H1 (cell line): ENCODE measurements at regions not wholly inside any gene's neighbourhood (a gene's known extent, or its start where the extent isn't known, plus 50 kb on each side); places are given as distances from the start of the nearest gene placed in this dataset.
"Not testable (repeated sequence)": the region's sequence is repeated elsewhere in the genome, so short reads cannot be mapped to it uniquely, and the experiment has no call there.

ENCODE experiments used
- CTCF ChIA-PET: fragments of 300-600 bp; sonication (Branson Sonifier 250); formaldehyde crosslinking; loops from one replicate; lab custom pipeline; 2021; ENCODE audit not compliant: partially characterized antibody; lab: Charles Lee
- POLR2A ChIA-PET: fragments of 300-600 bp; sonication (Branson Sonifier 250); formaldehyde crosslinking; loops from one replicate; lab custom pipeline; 2021; ENCODE audit warnings: inconsistent platforms; ENCODE audit not compliant: partially characterized antibody; lab: Charles Lee
- DNase-seq, 2 experiments: peaks; one replicate each; pipeline versions ENCODE4 v3.0.0 to v3.0.0-alpha.2; 2010 to 2022; ENCODE audit warnings: low spot score in 2 of 2, low read depth in 1 of 2, mixed read lengths in 1 of 2
- FAIRE-seq: peaks from 2 replicates; lab custom pipeline; 2011; peaks lifted over from hg19 to GRCh38; lab: Jason Lieb, UNC
- H2AFZ ChIP-seq: 2 replicates; pipeline ENCODE4 v1.8.1; 2012; ENCODE audit warnings: low read length, inconsistent platforms
- H2AK5ac ChIP-seq: 2 replicates; pipeline ENCODE4 v1.6.1; 2013; ENCODE audit warnings: low read depth, low read length
- H2BK120ac ChIP-seq: replicated peaks from 2 replicates; pipeline ENCODE3; 2013; ENCODE audit warnings: low read depth, low read length, inconsistent platforms
- H2BK12ac ChIP-seq: 2 replicates; pipeline ENCODE4 v1.6.1; 2013; ENCODE audit warnings: low read depth, low read length
- H2BK15ac ChIP-seq: 2 replicates; pipeline ENCODE4 v1.6.1; 2013; ENCODE audit warnings: low read length
- H2BK20ac ChIP-seq: 2 replicates; pipeline ENCODE4 v1.6.1; 2013; ENCODE audit warnings: low read length
- H2BK5ac ChIP-seq: 2 replicates; pipeline ENCODE4 v1.6.1; 2013; ENCODE audit warnings: low read depth, low read length
- H3K14ac ChIP-seq: 2 replicates; pipeline ENCODE4 v1.6.1; 2013; ENCODE audit warnings: inconsistent platforms; ENCODE audit not compliant: insufficient read length
- H3K18ac ChIP-seq: 2 replicates; pipeline ENCODE4 v1.6.1; 2013; ENCODE audit warnings: low read length; ENCODE audit errors: extremely low read depth
- H3K23ac ChIP-seq: 2 replicates; pipeline ENCODE4 v1.6.1; 2013; ENCODE audit warnings: inconsistent platforms; ENCODE audit not compliant: insufficient read length
- H3K23me2 ChIP-seq: 2 replicates; pipeline ENCODE4 v1.6.1; 2013; ENCODE audit warnings: low read depth, low read length
- H3K27ac ChIP-seq: 2 replicates; pipeline ENCODE4 v1.6.1; 2011; ENCODE audit warnings: low read depth, low read length, inconsistent platforms
- H3K27me3 ChIP-seq, 4 experiments: replicated peaks in 1 of 4; 1 replicate in 1 of 4; 2 replicates in 3 of 4; pipeline versions ENCODE4 v1.6.1 to v1.8.1; 2011 to 2013; ENCODE audit warnings: low read length in 3 of 4, mild to moderate bottlenecking in 3 of 4, inconsistent platforms in 2 of 4, mixed read lengths in 2 of 4, moderate library complexity in 1 of 4; ENCODE audit not compliant: control insufficient read depth in 3 of 4, insufficient read depth in 3 of 4; ENCODE audit errors: extremely low read depth in 1 of 4
- H3K36me3 ChIP-seq, 4 experiments: 2 replicates each; pipeline versions ENCODE4 v1.6.1 to v1.8.1; 2011 to 2013; ENCODE audit warnings: mild to moderate bottlenecking in 4 of 4, low read length in 3 of 4, moderate library complexity in 2 of 4, control low read depth in 1 of 4, inconsistent platforms in 1 of 4; ENCODE audit not compliant: insufficient read depth in 4 of 4, control insufficient read depth in 2 of 4
- H3K4ac ChIP-seq: replicated peaks from 2 replicates; pipeline ENCODE3; 2013; ENCODE audit warnings: low read length, low read depth, mixed read lengths, inconsistent platforms; ENCODE audit not compliant: insufficient read length
- H3K4me1 ChIP-seq, 4 experiments: replicated peaks in 1 of 4; 1 replicate in 1 of 4; 2 replicates in 3 of 4; pipeline versions ENCODE4 v1.6.1 to v1.8.1; 2011 to 2013; ENCODE audit warnings: low read length in 3 of 4, inconsistent platforms in 2 of 4, mixed read lengths in 1 of 4; ENCODE audit not compliant: insufficient read depth in 4 of 4, control insufficient read depth in 3 of 4
- H3K4me2 ChIP-seq, 2 experiments: 2 replicates each; pipeline versions ENCODE4 v1.6.1 to v1.8.1; 2011 to 2013; ENCODE audit warnings: low read depth in 2 of 2, low read length in 2 of 2, control low read depth in 1 of 2, inconsistent platforms in 1 of 2, mild to moderate bottlenecking in 1 of 2; ENCODE audit not compliant: insufficient read depth in 1 of 2
- H3K4me3 ChIP-seq, 4 experiments: fragments of 200-600, 300-600 bp in 1 of 4; sonication (generic), shearing (Covaris generic), sonication (Bioruptor Twin) in 1 of 4; 2 replicates each; pipeline versions ENCODE4 v1.5.1 to v1.8.1; 2011 to 2016; ENCODE audit warnings: low read length in 4 of 4, low read depth in 3 of 4, control low read depth in 2 of 4, inconsistent platforms in 2 of 4, mild to moderate bottlenecking in 2 of 4, mixed read lengths in 1 of 4, moderate library complexity in 1 of 4; ENCODE audit not compliant: insufficient read depth in 2 of 4; ENCODE audit errors: extremely low read depth in 1 of 4
- H3K56ac ChIP-seq: replicated peaks from 2 replicates; pipeline ENCODE3; 2013; ENCODE audit warnings: low read depth, mild to moderate bottlenecking, mixed read lengths, low read length, inconsistent platforms; ENCODE audit not compliant: insufficient read length
- H3K79me1 ChIP-seq: 2 replicates; pipeline ENCODE4 v1.6.1; 2013; ENCODE audit warnings: low read depth, low read length, control low read depth
- H3K79me2 ChIP-seq, 2 experiments: 2 replicates each; pipeline versions ENCODE4 v1.6.1 to v1.8.1; 2012 to 2013; ENCODE audit warnings: low read length in 2 of 2, mild to moderate bottlenecking in 2 of 2, inconsistent platforms in 1 of 2; ENCODE audit not compliant: insufficient read depth in 2 of 2, control insufficient read depth in 1 of 2
- H3K9ac ChIP-seq, 4 experiments: replicated peaks in 1 of 4; 1 replicate in 1 of 4; 2 replicates in 3 of 4; pipeline versions ENCODE4 v1.6.1 to v1.8.1; 2011 to 2013; ENCODE audit warnings: low read depth in 3 of 4, low read length in 3 of 4, control low read depth in 2 of 4, mild to moderate bottlenecking in 2 of 4, moderate library complexity in 2 of 4, inconsistent platforms in 1 of 4; ENCODE audit errors: extremely low read depth in 1 of 4
- H3K9me3 ChIP-seq, 2 experiments: 2 replicates each; pipeline versions ENCODE4 v1.6.1 to v1.8.1; 2012 to 2013; ENCODE audit warnings: mild to moderate bottlenecking in 2 of 2, moderate library complexity in 2 of 2, control low read depth in 1 of 2, inconsistent platforms in 1 of 2, low read depth in 1 of 2, low read length in 1 of 2, mixed read lengths in 1 of 2; ENCODE audit not compliant: insufficient read depth in 2 of 2
- H4K20me1 ChIP-seq, 2 experiments: replicated peaks in 1 of 2; 2 replicates each; pipeline versions ENCODE3 to v1.8.1; 2011 to 2013; ENCODE audit warnings: inconsistent platforms in 2 of 2, low read length in 2 of 2, mild to moderate bottlenecking in 1 of 2; ENCODE audit not compliant: insufficient read depth in 2 of 2, control insufficient read depth in 1 of 2
- H4K5ac ChIP-seq: 2 replicates; pipeline ENCODE4 v1.6.1; 2013; ENCODE audit warnings: low read length, low read depth, mixed read lengths, inconsistent platforms; ENCODE audit not compliant: insufficient read length
- H4K8ac ChIP-seq: 2 replicates; pipeline ENCODE4 v1.8.0; 2013; ENCODE audit warnings: mild to moderate bottlenecking, moderate library complexity, low read length, inconsistent platforms; ENCODE audit not compliant: insufficient read depth; ENCODE audit errors: extremely low read depth
- H4K91ac ChIP-seq: replicated peaks from 2 replicates; pipeline ENCODE3; 2013; ENCODE audit warnings: low read length, mixed read lengths, inconsistent platforms; ENCODE audit not compliant: insufficient read length
- WGBS, 2 experiments: shearing (Covaris generic) in 1 of 2; methylation state at CpG; one replicate each; pipeline versions ENCODE4 v1.1.6 to v1.1.7; 2013 to 2015; ENCODE audit warnings: low lambda C conversion rate in 2 of 2, mixed read lengths in 2 of 2, inconsistent platforms in 1 of 2, low coverage in 1 of 2, missing lambda C conversion rate in 1 of 2; ENCODE audit not compliant: insufficient replicate concordance in 2 of 2, insufficient coverage in 1 of 2, insufficient read length in 1 of 2; ENCODE audit errors: extremely low coverage in 1 of 2, missing lambda C conversion rate in 1 of 2; 5-methylcytosine and 5-hydroxymethylcytosine counted together

DNA sequence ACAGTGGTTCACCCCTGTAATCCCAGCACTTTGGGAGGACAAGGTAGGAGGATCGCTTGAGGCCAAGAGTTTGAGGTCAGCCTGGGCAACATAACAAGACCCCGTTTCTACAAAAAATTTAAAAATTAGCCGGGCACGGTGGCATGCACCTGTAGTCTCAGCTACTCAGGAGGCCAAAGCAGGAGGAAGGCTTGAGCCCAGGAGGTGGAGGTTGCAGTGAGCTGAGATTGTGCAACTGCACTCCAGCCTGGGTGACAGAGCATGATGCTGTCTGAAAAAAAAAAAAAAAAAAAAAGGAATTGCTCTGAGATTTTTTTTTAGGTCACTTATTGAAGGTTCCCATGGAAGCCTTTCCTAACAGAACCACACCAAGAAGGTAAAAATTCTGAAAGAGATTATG lies 101.9 kb upstream of the KCTD7 start:
- CTCF ChIA-PET = interaction anchor here (0.7 kb wide), 1 partner anchor 100 kb away, joined by 4 read pairs; no protein-coding TSS in a partner anchor
- not testable (repeated sequence) for H3K4ac ChIP-seq, H3K79me2 ChIP-seq, H3K4me1 ChIP-seq, H3K23me2 ChIP-seq, H3K18ac ChIP-seq, H2AFZ ChIP-seq, H4K8ac ChIP-seq, H3K9me3 ChIP-seq, H3K4me3 ChIP-seq, H3K36me3 ChIP-seq, H2BK20ac ChIP-seq, H3K23ac ChIP-seq, H4K20me1 ChIP-seq, H4K91ac ChIP-seq, H3K27ac ChIP-seq, H2BK15ac ChIP-seq, FAIRE-seq, H3K4me2 ChIP-seq, H3K79me1 ChIP-seq, H2BK120ac ChIP-seq, H3K14ac ChIP-seq, H2BK5ac ChIP-seq, H3K9ac ChIP-seq, H4K5ac ChIP-seq, H3K27me3 ChIP-seq, H2BK12ac ChIP-seq, H2AK5ac ChIP-seq, DNase-seq, H3K56ac ChIP-seq
- POLR2A ChIA-PET = interaction anchor here (1.5 kb wide), 1 partner anchor 11 kb away, joined by 3 read pairs; no protein-coding TSS in a partner anchor
- WGBS, 2 experiments = 94% methylated on average over 4 of the region's 4 CpGs; no CpG with 5 or more reads in 1 of the 2 experiments
